GM12874 (cell line): ENCODE measurements at regions not wholly inside any gene's neighbourhood (a gene's known extent, or its start where the extent isn't known, plus 50 kb on each side); places are given as distances from the start of the nearest gene placed in this dataset.

Source experiments
- CTCF ChIP-seq: IDR thresholded peaks from 2 replicates; pipeline ENCODE4 v1.5.1; 2011; ENCODE audit warnings: low read depth, mild to moderate bottlenecking, control low read depth, low read length, moderate library complexity; ENCODE audit not compliant: insufficient read depth

DNA sequence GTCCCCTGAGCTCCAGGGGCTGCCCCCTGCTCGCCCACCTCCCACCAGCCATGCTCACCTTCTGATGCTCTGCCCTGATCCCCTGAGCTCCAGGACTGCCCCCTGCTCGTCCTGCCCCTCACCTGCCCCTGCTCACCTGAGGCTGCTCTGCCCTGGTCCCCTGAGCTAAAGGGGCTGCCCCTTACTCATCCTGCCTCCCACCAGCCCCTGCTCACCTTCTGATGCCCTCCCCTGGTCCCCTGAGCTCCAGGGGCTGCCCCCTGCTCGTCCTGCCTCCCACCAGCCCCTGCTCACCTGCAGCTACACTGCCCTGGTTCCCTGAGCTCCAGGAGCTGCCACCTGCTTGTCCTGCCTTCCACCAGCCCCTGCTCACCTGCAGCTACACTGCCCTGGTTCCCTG lies 247.2 kb downstream of the TMEM121 start:
- no peak for TF ChIP-seq CTCF

GRCh38 chr14:105774001-105774400 lies 247.6 kb downstream of the TMEM121 start:
- TF ChIP-seq CTCF = no peak

DNA sequence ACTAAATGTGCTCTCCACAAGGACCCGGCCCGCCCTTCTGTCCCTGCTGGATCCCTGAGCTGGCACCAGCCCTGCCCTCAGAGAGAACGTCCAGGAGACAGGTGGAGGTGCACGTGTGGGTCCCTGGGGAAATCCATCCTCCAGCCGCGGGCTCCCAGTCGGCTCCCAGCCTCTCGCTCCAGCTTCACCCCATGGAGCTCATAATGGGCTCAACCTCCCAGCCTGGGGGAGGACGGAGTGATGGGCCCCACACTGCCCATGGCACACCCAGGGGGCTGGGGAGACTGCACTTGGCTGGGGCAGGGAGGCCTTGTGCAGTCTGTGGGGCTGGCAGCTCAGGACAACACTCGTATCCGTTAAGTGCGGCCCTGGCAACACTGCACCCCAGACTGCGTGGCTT lies 250.5 kb downstream of the TMEM121 start:
- no peak for TF ChIP-seq CTCF

DNA sequence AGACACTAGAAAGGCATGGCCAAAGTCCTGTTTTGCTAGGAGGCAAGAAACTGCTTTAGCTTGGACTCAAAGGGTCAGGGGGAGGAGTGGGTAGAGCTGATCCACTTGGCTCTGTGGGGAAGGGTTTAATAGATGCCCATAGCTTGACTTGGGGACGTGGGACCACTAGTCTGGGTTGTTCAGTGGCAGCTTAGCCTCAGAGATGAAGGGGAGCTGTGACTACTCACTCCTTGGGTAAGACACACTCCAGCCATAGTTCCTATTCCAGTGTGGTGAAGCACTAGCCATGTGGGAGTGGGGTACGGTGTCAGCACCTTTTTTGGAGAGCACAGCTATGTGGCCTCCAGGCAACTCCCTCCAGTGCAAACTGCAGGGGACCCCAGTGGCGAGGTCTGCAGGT lies 257.3 kb downstream of the TMEM121 start:
- no peak for TF ChIP-seq CTCF

DNA sequence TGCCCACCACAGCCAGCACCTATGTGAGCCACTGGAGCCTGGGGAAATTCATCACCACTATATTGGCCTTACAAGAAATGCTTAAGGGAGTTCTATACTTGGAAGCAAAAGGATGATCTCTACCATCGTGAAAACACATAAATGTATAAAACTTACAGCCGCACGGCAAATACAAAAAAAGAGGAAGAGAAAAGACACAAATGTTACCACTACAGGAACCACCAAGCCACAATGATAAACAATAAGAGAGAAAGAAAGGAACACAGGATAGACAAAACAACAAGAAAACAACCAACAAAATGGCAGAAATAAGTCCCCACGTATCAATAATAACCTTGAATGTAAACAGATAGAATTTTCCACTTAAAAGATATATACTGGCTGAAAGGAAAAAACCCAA lies 267.5 kb downstream of the TMEM121 start:
- TF ChIP-seq CTCF = no peak

DNA sequence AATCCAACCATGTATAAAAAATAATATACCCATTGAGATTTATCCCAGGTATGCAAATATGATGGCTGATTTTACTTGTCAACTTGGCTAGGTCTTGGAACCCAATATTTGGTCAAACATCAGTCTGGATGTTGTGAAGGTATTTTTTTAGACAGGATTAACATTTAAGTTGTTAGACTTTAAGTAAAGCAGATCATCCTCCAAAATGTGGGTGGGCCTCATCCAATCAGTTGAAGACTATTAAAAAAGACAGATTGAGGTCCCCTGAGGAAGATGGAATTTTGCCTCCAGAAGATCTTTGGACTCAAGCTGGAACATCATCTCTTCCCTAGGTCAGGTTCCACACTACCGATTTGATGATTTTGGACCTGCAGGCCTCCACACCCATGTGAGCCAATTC lies 271.2 kb downstream of the TMEM121 start:
- TF ChIP-seq CTCF = no peak

- no peak for TF ChIP-seq CTCF
These were observed 279.3 kb downstream of the TMEM121 start for GRCh38 chr14:105805701-105806100.

GRCh38 chr14:105806568-105806967 lies 280.2 kb downstream of the TMEM121 start:
- TF ChIP-seq CTCF = no peak
